AG09309 (cell line): ENCODE measurements at regions not wholly inside any gene's neighbourhood (a gene's known extent, or its start where the extent isn't known, plus 50 kb on each side); places are given as distances from the start of the nearest gene placed in this dataset.

Source experiments
- DNase-seq: peaks from one replicate; pipeline ENCODE4 v3.0.0-alpha.2; 2010; ENCODE audit warnings: low read depth
- H3K4me3 ChIP-seq: 2 replicates; pipeline ENCODE4 v1.5.1; 2011; ENCODE audit warnings: mild to moderate bottlenecking, low read depth, low read length, moderate library complexity; ENCODE audit not compliant: control insufficient read depth
- CTCF ChIP-seq: IDR thresholded peaks from 2 replicates; pipeline ENCODE4 v1.5.1; 2011; ENCODE audit warnings: mild to moderate bottlenecking, low read depth, low read length, inconsistent platforms; ENCODE audit not compliant: insufficient read depth, control insufficient read depth; ENCODE audit errors: missing control alignments

GRCh38 chr4:113820108-113820507, 58.6 kb upstream of the CAMK2D start:
- no peak overlapping the region for H3K4me3 ChIP-seq
- no peak for DNase-seq
- no peak for TF ChIP-seq CTCF

- no peak for DNase-seq
- H3K4me3 ChIP-seq: no peak overlapping the region
- no peak for TF ChIP-seq CTCF
These were observed 54.3 kb upstream of the CAMK2D start for GRCh38 chr4:113815826-113816225.

GRCh38 chr4:113811359-113811758, 49.8 kb upstream of the CAMK2D start:
- no peak for DNase-seq
- H3K4me3 ChIP-seq: no peak overlapping the region
- TF ChIP-seq CTCF: no peak
